ENCODE measurements at regions not wholly inside any gene's neighbourhood (a gene's known extent, or its start where the extent isn't known, plus 50 kb on each side); places are given as distances from the start of the nearest gene placed in this dataset.

GRCh38 chr6:44676826-44677433 lies 289.4 kb downstream of the CDC5L start:
- Mint-ChIP-seq H3K4me1 (peaks cover 2% of the 10 kb centered on the region), H3K27ac (no peak overlapping the region), H3K36me3 (ENCODE audit: low read depth) (no peaks in the 10 kb centered on the region), H3K27me3 (peaks cover 7% of the 10 kb centered on the region), H3K4me3 (no peak overlapping the region), H3K9me3 (no peaks in the 10 kb centered on the region)
- no peak for DNase-seq
- CTCF ChIA-PET, result interaction anchor here (0.6 to 2.5 kb wide), 2 partner anchors 21 to 679 kb away, joined by 5 to 7 read pairs; no protein-coding TSS in a partner anchor
- POLR2A ChIA-PET, result interaction anchor here (0.6 kb wide), 1 partner anchor 10 kb away, joined by 3 read pairs; no protein-coding TSS in a partner anchor

GRCh38 chr6:44678252-44678935 lies 290.9 kb downstream of the CDC5L start:
- peaks cover 6% of the 10 kb centered on the region for H3K27me3 Mint-ChIP-seq
- ChIA-PET CTCF (interaction anchor here (1.0 to 1.5 kb wide), 3 partner anchors 9 to 23 kb away, joined by 3 to 5 read pairs (median 4); no protein-coding TSS in a partner anchor), POLR2A (no interaction called here)
- DNase-seq, result no peak
- no peaks in the 10 kb centered on the region for H3K36me3 Mint-ChIP-seq (ENCODE audit: low read depth)
- H3K9me3 Mint-ChIP-seq, result no peaks in the 10 kb centered on the region
- no peak overlapping the region for H3K4me3 Mint-ChIP-seq
- H3K27ac Mint-ChIP-seq, result no peak overlapping the region
- H3K4me1 Mint-ChIP-seq, result peaks cover 2% of the 10 kb centered on the region

- no peak overlapping the region for H3K27ac Mint-ChIP-seq
- ChIA-PET POLR2A (interaction anchor here (0.8 kb wide), 1 partner anchor 19 kb away, joined by 3 read pairs; no protein-coding TSS in a partner anchor), CTCF (interaction anchor here (1.0 to 1.5 kb wide), 2 partner anchors 11 to 24 kb away, joined by 4 to 5 read pairs; no protein-coding TSS in a partner anchor)
- peaks cover 2% of the 10 kb centered on the region for H3K4me1 Mint-ChIP-seq
- peaks cover 2% of the 10 kb centered on the region for H3K27me3 Mint-ChIP-seq
- no peak for DNase-seq
- H3K36me3 Mint-ChIP-seq (ENCODE audit: low read depth), result no peaks in the 10 kb centered on the region
- no peak overlapping the region for H3K4me3 Mint-ChIP-seq
- H3K9me3 Mint-ChIP-seq, result no peaks in the 10 kb centered on the region
Observed at GRCh38 chr6:44679438-44680201, 292.1 kb downstream of the CDC5L start.

- DNase-seq, result no peak
- Mint-ChIP-seq H3K4me1 (peaks cover 2% of the 10 kb centered on the region), H3K9me3 (no peaks in the 10 kb centered on the region), H3K4me3 (no peak overlapping the region), H3K36me3 (ENCODE audit: low read depth) (no peaks in the 10 kb centered on the region), H3K27ac (no peak overlapping the region), H3K27me3 (peaks cover 2% of the 10 kb centered on the region)
- ChIA-PET CTCF (no interaction called here), POLR2A (no interaction called here)
Observed at GRCh38 chr6:44680202-44680720, 292.8 kb downstream of the CDC5L start.

GRCh38 chr6:44681761-44682160 lies 294.3 kb downstream of the CDC5L start:
- Mint-ChIP-seq H3K9me3 (peaks cover 2% of the 10 kb centered on the region), H3K4me3 (no peak overlapping the region), H3K27me3 (peaks cover 1% of the 10 kb centered on the region), H3K4me1 (peaks cover 2% of the 10 kb centered on the region), H3K27ac (no peak overlapping the region), H3K36me3 (ENCODE audit: low read depth) (no peaks in the 10 kb centered on the region)
- DNase-seq, result no peak
- POLR2A ChIA-PET, result no interaction called here
- CTCF ChIA-PET, result interaction anchor here (0.8 to 1.0 kb wide), 2 partner anchors 9 to 13 kb away, joined by 3 read pairs; no protein-coding TSS in a partner anchor

- ChIA-PET CTCF (interaction anchor here (0.8 to 1.0 kb wide), 2 partner anchors 10 to 14 kb away, joined by 3 read pairs; no protein-coding TSS in a partner anchor), POLR2A (no interaction called here)
- no peak for DNase-seq
- Mint-ChIP-seq H3K27me3 (peaks cover 4% of the 10 kb centered on the region), H3K4me3 (no peak overlapping the region), H3K9me3 (peaks cover 2% of the 10 kb centered on the region), H3K36me3 (ENCODE audit: low read depth) (no peaks in the 10 kb centered on the region), H3K27ac (no peak overlapping the region), H3K4me1 (peaks cover 2% of the 10 kb centered on the region)
Observed at GRCh38 chr6:44682280-44682679, 294.8 kb downstream of the CDC5L start.

- H3K9me3 Mint-ChIP-seq, result peaks cover 2% of the 10 kb centered on the region
- no peaks in the 10 kb centered on the region for H3K36me3 Mint-ChIP-seq (ENCODE audit: low read depth)
- H3K4me3 Mint-ChIP-seq, result no peak overlapping the region
- ChIA-PET CTCF (no interaction called here), POLR2A (no interaction called here)
- no peak overlapping the region for H3K27ac Mint-ChIP-seq
- DNase-seq, result no peak
- peaks cover 2% of the 10 kb centered on the region for H3K4me1 Mint-ChIP-seq
- peaks cover 5% of the 10 kb centered on the region for H3K27me3 Mint-ChIP-seq
Observed at GRCh38 chr6:44682987-44683779, 295.7 kb downstream of the CDC5L start.

- H3K27ac Mint-ChIP-seq, result no peak overlapping the region
- H3K27me3 Mint-ChIP-seq, result peaks cover 12% of the 10 kb centered on the region
- CTCF ChIA-PET, result interaction anchor here (0.9 to 1.4 kb wide), 2 partner anchors 30 to 55 kb away, joined by 5 read pairs; no protein-coding TSS in a partner anchor
- POLR2A ChIA-PET, result no interaction called here
- no peak for DNase-seq
- H3K36me3 Mint-ChIP-seq (ENCODE audit: low read depth), result no peaks in the 10 kb centered on the region
- H3K4me3 Mint-ChIP-seq, result no peak overlapping the region
- H3K4me1 Mint-ChIP-seq, result peaks cover 4% of the 10 kb centered on the region
- peaks cover 7% of the 10 kb centered on the region for H3K9me3 Mint-ChIP-seq
Observed at GRCh38 chr6:44685213-44685612, 297.7 kb downstream of the CDC5L start.

GRCh38 chr6:44696099-44696498 lies 308.6 kb downstream of the CDC5L start:
- Mint-ChIP-seq H3K27ac (no peak overlapping the region), H3K9me3 (no peaks in the 10 kb centered on the region), H3K4me3 (no peak overlapping the region), H3K4me1 (no peaks in the 10 kb centered on the region), H3K27me3 (no peaks in the 10 kb centered on the region), H3K36me3 (ENCODE audit: low read depth) (no peaks in the 10 kb centered on the region)
- no peak for DNase-seq
- POLR2A ChIA-PET, result no interaction called here
- CTCF ChIA-PET, result no interaction called here

- ChIA-PET CTCF (no interaction called here), POLR2A (no interaction called here)
- Mint-ChIP-seq H3K9me3 (no peaks in the 10 kb centered on the region), H3K4me3 (no peak overlapping the region), H3K27me3 (no peaks in the 10 kb centered on the region), H3K27ac (no peak overlapping the region), H3K4me1 (peaks cover 3% of the 10 kb centered on the region), H3K36me3 (ENCODE audit: low read depth) (no peaks in the 10 kb centered on the region)
- no peak for DNase-seq
Observed at GRCh38 chr6:44696686-44697085, 309.2 kb downstream of the CDC5L start.

GRCh38 chr6:44697327-44697726 lies 309.8 kb downstream of the CDC5L start:
- ChIA-PET CTCF (interaction anchor here (1.0 kb wide), 1 partner anchor 44 kb away, joined by 3 read pairs; no protein-coding TSS in a partner anchor), POLR2A (no interaction called here)
- Mint-ChIP-seq H3K27me3 (no peaks in the 10 kb centered on the region), H3K27ac (no peak overlapping the region), H3K9me3 (no peaks in the 10 kb centered on the region), H3K36me3 (ENCODE audit: low read depth) (no peaks in the 10 kb centered on the region), H3K4me3 (no peak overlapping the region), H3K4me1 (peaks cover 3% of the 10 kb centered on the region)
- no peak for DNase-seq

- peaks cover 3% of the 10 kb centered on the region for H3K4me1 Mint-ChIP-seq
- peaks cover 1% of the 10 kb centered on the region for H3K36me3 Mint-ChIP-seq (ENCODE audit: low read depth)
- no peaks in the 10 kb centered on the region for H3K9me3 Mint-ChIP-seq
- no peak overlapping the region for H3K27ac Mint-ChIP-seq
- H3K27me3 Mint-ChIP-seq, result no peaks in the 10 kb centered on the region
- no peak overlapping the region for H3K4me3 Mint-ChIP-seq
- POLR2A ChIA-PET, result interaction anchor here (0.5 kb wide), 1 partner anchor 19 kb away, joined by 3 read pairs; no protein-coding TSS in a partner anchor
- no peak for DNase-seq
- CTCF ChIA-PET, result interaction anchor here (0.8 to 1.0 kb wide), 2 partner anchors 9 to 17 kb away, joined by 3 read pairs; no protein-coding TSS in a partner anchor
Observed at GRCh38 chr6:44698602-44699001, 311.1 kb downstream of the CDC5L start.

All from activated CD4-positive, alpha-beta T cell treated with anti-CD3 and anti-CD28 coated beads, Interleukin-2, amount 10 ng/mL, durations not matched to agents 7 days and 5 days (primary cell).